IMR-90 (cell line): ENCODE measurements at regions not wholly inside any gene's neighbourhood (a gene's known extent, or its start where the extent isn't known, plus 50 kb on each side); places are given as distances from the start of the nearest gene placed in this dataset.

Experiments used
- ATAC-seq: fragments of 200-7000 bp; cut with Tn5 transposase; 2 replicates; pipeline ENCODE4 v1.9.1; 2020; ENCODE audit warnings: low read depth, mild to moderate bottlenecking, moderate library complexity
- BruUV-seq: library from RNA; stranded (reverse); fragments of 400-500 nt; replicated peaks from 2 replicates; lab custom pipeline; 2021; lab: Mats Ljungman, UMichigan
- CTCF ChIA-PET: fragments of 300-600 bp; formaldehyde crosslinking; extraction: SDS; loops from one replicate; lab custom pipeline; 2021; ENCODE audit warnings: antibody characterized with exemption; lab: Yijun Ruan, JAX
- POLR2A ChIA-PET: fragments of 300-600 bp; sonication (Branson Sonifier 250); formaldehyde crosslinking; loops from one replicate; lab custom pipeline; 2022; ENCODE audit warnings: antibody characterized with exemption; ENCODE audit not compliant: unreplicated experiment; lab: Charles Lee
- DNase-seq: peaks from one replicate; pipeline ENCODE4 v3.0.0; 2013
- H2AFZ ChIP-seq: replicated peaks from 2 replicates; pipeline ENCODE3; 2013; ENCODE audit warnings: low read length, mild to moderate bottlenecking; ENCODE audit not compliant: poor library complexity
- H2AK5ac ChIP-seq: 2 replicates; pipeline ENCODE4 v1.6.1; 2013; ENCODE audit warnings: low read depth, low read length, inconsistent platforms
- H2AK9ac ChIP-seq: replicated peaks from 2 replicates; pipeline ENCODE3; 2013; ENCODE audit warnings: mild to moderate bottlenecking, low read depth, low read length, moderate library complexity; ENCODE audit not compliant: poor library complexity
- H2BK120ac ChIP-seq: 2 replicates; pipeline ENCODE4 v1.6.1; 2013; ENCODE audit warnings: low read depth, low read length, inconsistent platforms
- H2BK15ac ChIP-seq: 3 replicates; pipeline ENCODE4 v1.6.1; 2013; ENCODE audit warnings: low read depth, low read length, inconsistent platforms
- H2BK20ac ChIP-seq: 2 replicates; pipeline ENCODE4 v1.6.1; 2013; ENCODE audit warnings: low read depth, mild to moderate bottlenecking, inconsistent platforms, low read length, moderate library complexity
- H2BK5ac ChIP-seq: 2 replicates; pipeline ENCODE4 v1.6.1; 2013; ENCODE audit warnings: mild to moderate bottlenecking, low read depth, low read length, inconsistent platforms; ENCODE audit not compliant: poor library complexity, severe bottlenecking
- H3K14ac ChIP-seq: replicated peaks from 2 replicates; pipeline ENCODE4 v1.6.1; 2013; ENCODE audit warnings: low read depth, low read length, inconsistent platforms
- H3K18ac ChIP-seq: 2 replicates; pipeline ENCODE4 v1.6.1; 2013; ENCODE audit warnings: low read depth, low read length, control low read depth
- H3K23ac ChIP-seq: 2 replicates; pipeline ENCODE4 v1.6.1; 2013; ENCODE audit warnings: low read depth, low read length, inconsistent platforms
- H3K27ac ChIP-seq: 2 replicates; pipeline ENCODE4 v1.5.1; 2013; ENCODE audit warnings: mild to moderate bottlenecking, control low read depth, low read length; ENCODE audit not compliant: insufficient read depth
- H3K27me3 ChIP-seq: 2 replicates; pipeline ENCODE4 v1.6.1; 2013; ENCODE audit warnings: low read length; ENCODE audit not compliant: control insufficient read depth, insufficient read depth
- H3K36me3 ChIP-seq: 2 replicates; pipeline ENCODE4 v1.6.1; 2013; ENCODE audit warnings: low read length, mixed read lengths; ENCODE audit not compliant: control insufficient read depth, insufficient read depth
- H3K4ac ChIP-seq: 2 replicates; pipeline ENCODE4 v1.6.1; 2013; ENCODE audit warnings: low read depth, low read length, inconsistent platforms
- H3K4me1 ChIP-seq: 2 replicates; pipeline ENCODE4 v1.6.1; 2013; ENCODE audit warnings: low read length, mixed read lengths; ENCODE audit not compliant: control insufficient read depth, insufficient read depth
- H3K4me2 ChIP-seq: 2 replicates; pipeline ENCODE4 v1.6.1; 2013; ENCODE audit warnings: low read depth, mild to moderate bottlenecking, control low read depth, low read length, moderate library complexity
- H3K4me3 ChIP-seq: 2 replicates; pipeline ENCODE4 v1.5.1; 2013; ENCODE audit warnings: low read depth, mild to moderate bottlenecking, control low read depth, low read length, moderate library complexity; ENCODE audit not compliant: insufficient read depth
- H3K56ac ChIP-seq: 2 replicates; pipeline ENCODE4 v1.6.1; 2013; ENCODE audit warnings: low read length, inconsistent platforms; ENCODE audit not compliant: insufficient read depth; ENCODE audit errors: extremely low read depth
- H3K79me1 ChIP-seq, 2 experiments: 2 replicates each; pipeline ENCODE4 v1.6.1; 2013; ENCODE audit warnings: low read length in 2 of 2, inconsistent platforms in 1 of 2, low read depth in 1 of 2
- H3K9ac ChIP-seq: 2 replicates; pipeline ENCODE4 v1.6.1; 2013; ENCODE audit warnings: low read depth, low read length, control low read depth
- H3K9me1 ChIP-seq: 2 replicates; pipeline ENCODE4 v1.6.1; 2013; ENCODE audit warnings: low read length, inconsistent platforms; ENCODE audit not compliant: insufficient read depth
- H3K9me3 ChIP-seq: 2 replicates; pipeline ENCODE4 v1.6.1; 2013; ENCODE audit warnings: low read length; ENCODE audit not compliant: control insufficient read depth, insufficient read depth
- H4K20me1 ChIP-seq: 2 replicates; pipeline ENCODE4 v1.6.1; 2013; ENCODE audit warnings: low read length, inconsistent platforms; ENCODE audit not compliant: insufficient read depth
- H4K5ac ChIP-seq: 2 replicates; pipeline ENCODE4 v1.6.1; 2013; ENCODE audit warnings: mild to moderate bottlenecking, low read depth, low read length, control low read depth
- H4K8ac ChIP-seq, 2 experiments: 2 replicates each; pipeline ENCODE4 v1.6.1; 2013; ENCODE audit warnings: low read depth in 2 of 2, low read length in 2 of 2, control low read depth in 1 of 2, inconsistent platforms in 1 of 2
- H4K91ac ChIP-seq: 2 replicates; pipeline ENCODE4 v1.6.1; 2013; ENCODE audit warnings: low read depth, low read length, inconsistent platforms; ENCODE audit not compliant: insufficient read depth
- CHD1 ChIP-seq: IDR thresholded peaks from 2 replicates; pipeline ENCODE4 v1.6.1; 2012; ENCODE audit warnings: low read depth, low read length, improper control_type of control experiment
- MAZ ChIP-seq: IDR thresholded peaks from 2 replicates; pipeline ENCODE4 v1.6.1; 2012; ENCODE audit warnings: low read depth, mild to moderate bottlenecking, low read length, improper control_type of control experiment, moderate library complexity, borderline replicate concordance
- MXI1 ChIP-seq: IDR thresholded peaks from 2 replicates; pipeline ENCODE4 v1.6.1; 2012; ENCODE audit warnings: low read depth, mild to moderate bottlenecking, low read length, moderate library complexity, borderline replicate concordance
- POLR2A ChIP-seq: IDR thresholded peaks from 2 replicates; pipeline ENCODE4 v1.6.1; 2012; ENCODE audit warnings: mild to moderate bottlenecking, low read depth, low read length
- RCOR1 ChIP-seq: IDR thresholded peaks from 2 replicates; pipeline ENCODE4 v1.6.1; 2012; ENCODE audit warnings: mild to moderate bottlenecking, low read length, improper control_type of control experiment; ENCODE audit not compliant: insufficient replicate concordance
- SMC3 ChIP-seq: fragments of 150-350 bp; IDR thresholded peaks from 2 replicates; pipeline ENCODE4 v1.6.1; 2016; ENCODE audit warnings: low read depth, mild to moderate bottlenecking, antibody characterized with exemption, low read length, moderate library complexity
- WGBS, 2 experiments: methylation state at CpG; one replicate each; pipeline versions ENCODE4 v1.1.5 to v1.1.7; 2013; ENCODE audit warnings: missing lambda C conversion rate in 2 of 2; ENCODE audit not compliant: insufficient read length in 1 of 2; ENCODE audit errors: extremely low coverage in 2 of 2; 5-methylcytosine and 5-hydroxymethylcytosine counted together
- dilution Hi-C: fragments of 300-500 bp; cut with HindIII; formaldehyde crosslinking; loops from one replicate; pipeline ENCODE4 v1.14.3; 2018; ENCODE audit warnings: low sequenced_read_pairs; ENCODE audit not compliant: unreplicated experiment
- in situ Hi-C: fragments of 300-500 bp; cut with MboI; formaldehyde crosslinking; loops from 3 replicates; pipeline ENCODE4 v1.14.3; 2019; ENCODE audit warnings: low sequenced_read_pairs, inconsistent platforms, mixed read lengths
- intact Hi-C: fragments of 100-400 bp; cut with micrococcal nuclease; formaldehyde crosslinking; loops from 2 replicates; pipeline ENCODE4 v1.10.0; 2022

DNA sequence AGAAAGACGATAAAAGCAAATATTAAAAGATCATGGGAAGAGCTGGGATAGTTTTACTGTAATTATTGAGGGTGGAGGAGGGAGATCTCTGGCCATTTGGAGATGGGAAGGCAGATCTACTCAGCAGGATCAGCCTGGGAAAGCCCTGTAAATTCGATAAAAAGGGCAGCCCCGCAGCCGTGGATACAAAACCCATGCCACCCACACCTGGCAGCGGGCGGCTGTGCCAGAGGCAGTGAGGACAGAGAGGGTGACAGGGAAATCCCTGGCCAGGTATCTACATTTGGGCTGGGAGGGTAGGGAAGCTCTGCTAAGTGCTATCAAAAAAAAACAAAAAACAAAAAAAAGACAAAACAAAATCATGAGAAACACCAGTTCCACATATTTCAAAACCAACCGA, 379.2 kb upstream of the IRX1 start:
- H3K9me3 ChIP-seq = peaks cover 62% of the 10 kb centered on the region
- no peak overlapping the region for H2AK9ac ChIP-seq
- H2AK5ac ChIP-seq = no peak overlapping the region
- H2BK20ac ChIP-seq = no peak overlapping the region
- H3K18ac ChIP-seq = no peak overlapping the region
- no peaks in the 10 kb centered on the region for H3K27me3 ChIP-seq
- no peak overlapping the region for H3K4me2 ChIP-seq
- H3K4me3 ChIP-seq = no peak overlapping the region
- H3K4me1 ChIP-seq = no peaks in the 10 kb centered on the region
- H3K79me1 ChIP-seq = no peaks in the 10 kb centered on the region
- no peak overlapping the region for H3K23ac ChIP-seq
- H3K4ac ChIP-seq = no peak overlapping the region
- H2AFZ ChIP-seq = no peak overlapping the region
- H4K5ac ChIP-seq = no peak overlapping the region
- H3K14ac ChIP-seq = no peak overlapping the region
- BruUV-seq = no TSS peak
- no peaks in the 10 kb centered on the region for H3K9me1 ChIP-seq
- H3K56ac ChIP-seq = no peak overlapping the region
- intact Hi-C loops (no loop called here), in situ Hi-C loops (no loop called here), dilution Hi-C loops (no loop called here)
- POLR2A ChIA-PET = no interaction called here
- no peaks in the 10 kb centered on the region for H3K36me3 ChIP-seq
- H4K91ac ChIP-seq = no peak overlapping the region
- WGBS, 2 experiments = no CpG with 5 or more reads among the region's 7 CpGs
- no peaks in the 10 kb centered on the region for H4K20me1 ChIP-seq
- no peak overlapping the region for H3K9ac ChIP-seq
- TF ChIP-seq POLR2A = no peak
- TF ChIP-seq MXI1 = no peak
- TF ChIP-seq SMC3 = no peak
- TF ChIP-seq RCOR1 = no peak
- no peak for TF ChIP-seq CHD1
- TF ChIP-seq MAZ = no peak
- CTCF ChIA-PET = no interaction called here
- ATAC-seq = no peak
- no peak overlapping the region for H2BK5ac ChIP-seq
- DNase-seq = no peak
- H4K8ac ChIP-seq = no peak overlapping the region
- H2BK15ac ChIP-seq = no peak overlapping the region
- no peak overlapping the region for H2BK120ac ChIP-seq
- H3K27ac ChIP-seq = no peak overlapping the region
